ENCODE measurements at regions not wholly inside any gene's neighbourhood (a gene's known extent, or its start where the extent isn't known, plus 50 kb on each side); places are given as distances from the start of the nearest gene placed in this dataset.
"Not testable (repeated sequence)": the region's sequence is repeated elsewhere in the genome, so short reads cannot be mapped to it uniquely, and the experiment has no call there.

DNA sequence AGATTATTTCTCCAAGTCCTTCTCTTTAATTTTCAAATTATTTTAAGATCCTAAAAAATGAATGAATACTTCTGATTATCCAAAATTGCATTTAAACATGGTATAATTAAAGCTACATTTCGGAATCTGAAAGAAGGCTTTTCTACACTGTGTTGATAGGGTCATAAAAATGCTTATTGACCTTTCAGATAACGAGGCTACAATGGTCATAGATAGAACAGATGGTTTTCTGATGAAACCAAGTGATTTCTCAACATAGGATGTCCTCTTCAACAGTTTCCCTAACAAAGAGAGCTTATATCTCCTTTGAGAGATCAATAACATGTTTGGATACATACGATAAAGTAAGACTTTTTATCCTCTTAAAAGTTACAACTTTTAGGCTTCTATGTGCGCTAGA is 201.1 kb downstream of the PTH2R start:
- in situ Hi-C loops (cut with MboI; ENCODE audit: low pct_unique_long_range_greater_than_20kb, low sequenced_read_pairs, unreplicated experiment) = no loop called here
- TF ChIP-seq, protein P1, sequence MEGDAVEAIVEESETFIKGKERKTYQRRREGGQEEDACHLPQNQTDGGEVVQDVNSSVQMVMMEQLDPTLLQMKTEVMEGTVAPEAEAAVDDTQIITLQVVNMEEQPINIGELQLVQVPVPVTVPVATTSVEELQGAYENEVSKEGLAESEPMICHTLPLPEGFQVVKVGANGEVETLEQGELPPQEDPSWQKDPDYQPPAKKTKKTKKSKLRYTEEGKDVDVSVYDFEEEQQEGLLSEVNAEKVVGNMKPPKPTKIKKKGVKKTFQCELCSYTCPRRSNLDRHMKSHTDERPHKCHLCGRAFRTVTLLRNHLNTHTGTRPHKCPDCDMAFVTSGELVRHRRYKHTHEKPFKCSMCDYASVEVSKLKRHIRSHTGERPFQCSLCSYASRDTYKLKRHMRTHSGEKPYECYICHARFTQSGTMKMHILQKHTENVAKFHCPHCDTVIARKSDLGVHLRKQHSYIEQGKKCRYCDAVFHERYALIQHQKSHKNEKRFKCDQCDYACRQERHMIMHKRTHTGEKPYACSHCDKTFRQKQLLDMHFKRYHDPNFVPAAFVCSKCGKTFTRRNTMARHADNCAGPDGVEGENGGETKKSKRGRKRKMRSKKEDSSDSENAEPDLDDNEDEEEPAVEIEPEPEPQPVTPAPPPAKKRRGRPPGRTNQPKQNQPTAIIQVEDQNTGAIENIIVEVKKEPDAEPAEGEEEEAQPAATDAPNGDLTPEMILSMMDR (IDR thresholded peaks at IDR 0.05; ENCODE audit: extremely low read depth, insufficient read depth, missing control alignments) = no peak
- no peak for DNase-seq (ENCODE audit: low spot score)

- TF ChIP-seq, protein P1 (IDR thresholded peaks at IDR 0.05; ENCODE audit: extremely low read depth, insufficient read depth, missing control alignments) = no peak
- in situ Hi-C loops (cut with MboI; ENCODE audit: low pct_unique_long_range_greater_than_20kb, low sequenced_read_pairs, unreplicated experiment) = no loop called here
- DNase-seq (ENCODE audit: low spot score) = no peak
These were observed 201.7 kb downstream of the PTH2R start for GRCh38 chr2:208608122-208608835.

DNA sequence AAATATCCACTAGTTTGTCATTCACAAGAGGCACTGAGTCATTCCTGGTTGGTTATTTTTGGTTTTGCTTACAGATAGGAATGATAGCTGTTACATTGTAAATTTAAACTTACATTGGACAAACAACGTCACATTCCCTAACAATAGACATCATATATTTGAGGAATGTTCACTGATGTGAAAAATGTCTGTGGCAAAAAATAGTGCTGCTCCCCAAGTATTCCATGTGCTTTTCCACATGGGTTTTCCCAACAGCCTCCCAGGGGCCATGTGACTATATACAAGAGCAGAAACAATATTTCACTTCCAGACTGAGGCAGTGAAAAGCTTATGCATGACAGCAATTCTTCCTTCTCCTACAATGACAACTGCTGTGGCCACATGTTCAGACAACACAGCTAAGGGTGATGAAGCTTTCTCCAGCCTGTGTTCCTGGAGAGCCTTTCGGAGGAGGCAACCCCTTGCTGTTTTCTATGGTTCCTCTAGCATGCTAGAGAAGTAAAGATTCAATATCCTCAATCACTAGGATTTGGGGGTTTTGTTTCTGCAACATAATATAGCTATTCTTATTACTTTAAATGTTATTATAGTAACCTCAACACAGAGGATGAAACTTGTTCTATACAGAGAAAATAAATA is 202.7 kb downstream of the PTH2R start:
- TF ChIP-seq, protein P1 (IDR thresholded peaks at IDR 0.05; ENCODE audit: extremely low read depth, insufficient read depth, missing control alignments) = no peak
- in situ Hi-C loops (cut with MboI; ENCODE audit: low pct_unique_long_range_greater_than_20kb, low sequenced_read_pairs, unreplicated experiment) = no loop called here
- DNase-seq (ENCODE audit: low spot score) = no peak

GRCh38 chr2:208615675-208616074 is 209.1 kb downstream of the PTH2R start:
- in situ Hi-C loops (cut with MboI; ENCODE audit: low pct_unique_long_range_greater_than_20kb, low sequenced_read_pairs, unreplicated experiment); DNase-seq (ENCODE audit: low spot score): not testable (repeated sequence)

- in situ Hi-C loops (cut with MboI; ENCODE audit: low pct_unique_long_range_greater_than_20kb, low sequenced_read_pairs, unreplicated experiment) = no loop called here
- TF ChIP-seq, protein P1 (IDR thresholded peaks at IDR 0.05; ENCODE audit: extremely low read depth, insufficient read depth, missing control alignments) = no peak
- DNase-seq (ENCODE audit: low spot score) = no peak
These were observed 211.6 kb downstream of the PTH2R start for GRCh38 chr2:208618220-208618619.

DNA sequence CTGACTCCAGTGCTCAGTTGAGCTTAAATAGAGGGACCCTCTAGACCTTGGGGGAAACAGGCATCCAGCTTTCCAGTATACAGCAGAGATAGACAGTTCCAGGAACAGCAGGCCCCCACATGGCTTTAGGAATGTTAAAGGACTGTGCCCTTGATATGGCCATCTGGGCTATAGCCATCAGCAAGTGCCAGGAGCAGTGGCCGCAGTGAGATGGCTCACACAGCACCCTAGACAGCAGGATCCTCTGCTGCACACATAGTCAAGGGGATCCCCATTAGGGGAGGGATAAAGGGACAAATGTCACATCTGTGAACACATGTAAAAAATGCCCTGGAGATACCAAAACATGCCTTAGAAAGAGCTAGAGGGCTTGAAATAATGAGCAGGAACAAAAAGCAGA is 213.4 kb downstream of the PTH2R start:
- no peak for DNase-seq (ENCODE audit: low spot score)
- in situ Hi-C loops (cut with MboI; ENCODE audit: low pct_unique_long_range_greater_than_20kb, low sequenced_read_pairs, unreplicated experiment) = no loop called here

More for the DNA sequence above, 213.4 kb downstream of the PTH2R start:
- TF ChIP-seq, protein P1 (IDR thresholded peaks at IDR 0.05; ENCODE audit: extremely low read depth, insufficient read depth, missing control alignments) = no peak

Data from GM13977 (cell line).